ENCODE measurements at regions not wholly inside any gene's neighbourhood (a gene's known extent, or its start where the extent isn't known, plus 50 kb on each side); places are given as distances from the start of the nearest gene placed in this dataset.

DNA sequence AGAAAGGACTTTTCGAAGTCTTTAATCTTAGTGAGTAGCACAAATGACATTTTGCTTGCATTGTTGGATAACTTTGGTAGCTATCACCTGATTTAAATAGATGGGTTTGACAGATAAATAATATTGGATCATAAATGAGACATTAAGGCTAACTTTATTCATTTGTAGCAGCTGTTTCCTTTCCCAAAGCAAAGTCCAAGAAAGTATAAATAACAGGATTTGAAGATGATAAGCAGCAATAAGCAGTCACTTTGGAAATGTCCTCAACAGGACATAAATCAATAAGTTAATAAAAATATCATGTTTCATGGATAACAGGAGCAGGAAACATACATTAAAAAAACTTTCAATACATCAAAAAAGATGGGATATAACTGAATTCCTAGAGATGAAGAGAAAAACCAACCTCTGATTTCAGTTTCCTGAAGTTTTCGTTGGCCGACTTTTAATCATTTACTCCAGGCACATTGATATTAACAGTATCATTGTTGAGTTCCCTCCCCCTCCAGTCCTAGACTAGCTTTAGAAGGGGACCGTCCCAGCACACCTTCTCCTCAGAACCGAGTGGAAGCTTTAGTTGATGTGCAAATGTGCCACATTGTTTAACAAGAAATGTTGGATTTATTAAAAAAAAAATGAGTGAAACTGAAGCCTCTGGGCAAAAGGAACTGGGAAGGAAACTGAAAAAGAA lies 169.9 kb upstream of the AGA start:
- WGBS (ENCODE audit: insufficient coverage), result no CpG with 5 or more reads among the region's 5 CpGs
- H3K27me3 ChIP-seq (ENCODE audit: control insufficient read depth in 2 of 2, insufficient read depth in 2 of 2, low read length in 2 of 2), result no peaks in the 10 kb centered on the region

DNA sequence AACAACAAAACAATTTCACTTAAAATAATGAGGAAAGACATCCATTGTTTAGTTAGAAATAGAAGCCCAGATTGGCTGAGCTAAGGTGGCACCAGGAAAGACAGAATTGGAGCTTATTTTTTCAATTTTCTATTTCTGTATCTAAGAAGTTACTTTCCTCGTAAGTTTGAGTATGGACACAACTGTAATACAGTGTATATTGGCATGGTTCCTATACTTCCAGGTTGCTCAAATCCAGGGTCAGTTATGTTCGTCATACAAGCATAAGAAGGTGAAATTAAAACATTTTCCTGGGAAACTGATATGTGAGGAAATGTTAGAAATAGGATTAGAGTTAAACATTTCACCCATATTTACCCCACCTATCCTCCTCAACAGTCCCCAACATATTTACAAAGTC lies 170.4 kb upstream of the AGA start:
- intact Hi-C loops (cut with micrococcal nuclease), result no loop called here
- no peaks in the 10 kb centered on the region for H3K4me1 ChIP-seq (ENCODE audit: control insufficient read depth in 1 of 2, insufficient read depth in 2 of 2, low read length in 2 of 2)
- no peaks in the 10 kb centered on the region for H3K36me3 ChIP-seq (replicated peaks in 1 of 2; ENCODE audit: control insufficient read depth in 1 of 2, insufficient read depth in 2 of 2, low read length in 2 of 2)
- Mint-ChIP-seq H3K4me3 (no peak overlapping the region), H3K4me1 (no peaks in the 10 kb centered on the region), H3K27me3 (ENCODE audit: low read depth in 3 of 3) (peaks cover 0 to 3% (median 0%) of the 10 kb centered on the region in 3 donors), H3K9me3 (peaks cover 0 to 2% (median 0%) of the 10 kb centered on the region in 7 donors), H3K36me3 (no peaks in the 10 kb centered on the region), H3K27ac (no peak overlapping the region)
- no peak overlapping the region for H2AFZ ChIP-seq (ENCODE audit: insufficient read depth, low read depth, low read length, poor library complexity, severe bottlenecking)
- no peaks in the 10 kb centered on the region for H3K79me2 ChIP-seq (ENCODE audit: insufficient read depth, low read length)
- WGBS (ENCODE audit: insufficient coverage), result no CpG with 5 or more reads among the region's 2 CpGs
- H3K4me2 ChIP-seq (replicated peaks; ENCODE audit: extremely low read depth, low read length, poor library complexity, severe bottlenecking), result no peak overlapping the region
- no peaks in the 10 kb centered on the region for H4K20me1 ChIP-seq (ENCODE audit: insufficient read depth, low read length)
- no peak overlapping the region for H3K9ac ChIP-seq (ENCODE audit: insufficient read depth, low read length, poor library complexity, severe bottlenecking)
- no peak for TF ChIP-seq CTCF (IDR thresholded peaks at IDR 0.05)
- no peak overlapping the region for H3K4me3 ChIP-seq (replicated peaks in 1 of 3; ENCODE audit: low read depth in 2 of 3, low read length in 3 of 3)
- H3K27ac ChIP-seq (ENCODE audit: low read depth in 1 of 2, low read length in 2 of 2), result no peak overlapping the region
- DNase-seq, result no peak
- no peaks in the 10 kb centered on the region for H3K9me3 ChIP-seq (replicated peaks in 1 of 2; ENCODE audit: control insufficient read depth in 1 of 2, insufficient read depth in 1 of 2, low read length in 2 of 2)
- no peaks in the 10 kb centered on the region for H3K27me3 ChIP-seq (ENCODE audit: control insufficient read depth in 2 of 2, insufficient read depth in 2 of 2, low read length in 2 of 2)

More for the DNA sequence above, 169.9 kb upstream of the AGA start:
- Histone ChIP-seq H3K9me3 (replicated peaks in 1 of 2; ENCODE audit: control insufficient read depth in 1 of 2, insufficient read depth in 1 of 2, low read length in 2 of 2) (peaks cover 0 to 5% of the 10 kb centered on the region in 2 donors), H3K79me2 (ENCODE audit: insufficient read depth, low read length) (no peaks in the 10 kb centered on the region), H4K20me1 (ENCODE audit: insufficient read depth, low read length) (no peaks in the 10 kb centered on the region), H3K4me2 (replicated peaks; ENCODE audit: extremely low read depth, low read length, poor library complexity, severe bottlenecking) (no peak overlapping the region), H3K4me3 (replicated peaks in 1 of 3; ENCODE audit: low read depth in 2 of 3, low read length in 3 of 3) (no peak overlapping the region), H2AFZ (ENCODE audit: insufficient read depth, low read depth, low read length, poor library complexity, severe bottlenecking) (no peak overlapping the region), H3K27ac (ENCODE audit: low read depth in 1 of 2, low read length in 2 of 2) (no peak overlapping the region), H3K4me1 (ENCODE audit: control insufficient read depth in 1 of 2, insufficient read depth in 2 of 2, low read length in 2 of 2) (no peaks in the 10 kb centered on the region), H3K9ac (ENCODE audit: insufficient read depth, low read length, poor library complexity, severe bottlenecking) (no peak overlapping the region), H3K36me3 (replicated peaks in 1 of 2; ENCODE audit: control insufficient read depth in 1 of 2, insufficient read depth in 2 of 2, low read length in 2 of 2) (no peaks in the 10 kb centered on the region)
- Mint-ChIP-seq H3K4me3 (no peak overlapping the region), H3K27me3 (ENCODE audit: low read depth in 3 of 3) (peaks cover 0 to 3% (median 0%) of the 10 kb centered on the region in 3 donors), H3K4me1 (no peaks in the 10 kb centered on the region), H3K36me3 (no peaks in the 10 kb centered on the region), H3K9me3 (peaks cover 0 to 3% (median 0%) of the 10 kb centered on the region in 7 donors), H3K27ac (no peak overlapping the region)
- TF ChIP-seq CTCF (IDR thresholded peaks at IDR 0.05), result no peak
- intact Hi-C loops (cut with micrococcal nuclease), result no loop called here
- DNase-seq, result no peak

Data from CD14-positive monocyte (primary cell).